CD14-positive monocyte (primary cell): ENCODE measurements at regions not wholly inside any gene's neighbourhood (a gene's known extent, or its start where the extent isn't known, plus 50 kb on each side); places are given as distances from the start of the nearest gene placed in this dataset.

Experiments
- DNase-seq, 3 donors: peaks; one replicate each; pipeline ENCODE4 v3.0.0-alpha.2; 2011 to 2022
- H2AFZ ChIP-seq: 2 replicates; pipeline ENCODE4 v1.6.0; 2012; ENCODE audit warnings: mild to moderate bottlenecking, low read depth, low read length, inconsistent platforms; ENCODE audit not compliant: insufficient read depth, poor library complexity, severe bottlenecking
- H3K27ac ChIP-seq, 2 donors: 1 replicate in 1 of 2; 2 replicates in 1 of 2; pipeline ENCODE4 v1.5.1; 2012 to 2013; ENCODE audit warnings: low read length in 2 of 2, control low read depth in 1 of 2, inconsistent platforms in 1 of 2, low read depth in 1 of 2, mild to moderate bottlenecking in 1 of 2
- H3K27me3 ChIP-seq, 2 donors: one replicate each; pipeline versions ENCODE4 v1.6.0 to v1.6.1; 2011 to 2013; ENCODE audit warnings: low read length in 2 of 2; ENCODE audit not compliant: control insufficient read depth in 2 of 2, insufficient read depth in 2 of 2
- H3K36me3 ChIP-seq, 2 donors: replicated peaks in 1 of 2; 1 replicate in 1 of 2; 2 replicates in 1 of 2; pipeline versions ENCODE4 v1.5.1 to v1.6.1; 2012 to 2013; ENCODE audit warnings: low read length in 2 of 2, control low read depth in 1 of 2, inconsistent platforms in 1 of 2, mild to moderate bottlenecking in 1 of 2; ENCODE audit not compliant: insufficient read depth in 2 of 2, control insufficient read depth in 1 of 2
- H3K4me1 ChIP-seq, 2 donors: 1 replicate in 1 of 2; 2 replicates in 1 of 2; pipeline versions ENCODE4 v1.5.1 to v1.6.1; 2012 to 2013; ENCODE audit warnings: low read length in 2 of 2, control low read depth in 1 of 2, inconsistent platforms in 1 of 2, mild to moderate bottlenecking in 1 of 2, moderate library complexity in 1 of 2; ENCODE audit not compliant: insufficient read depth in 2 of 2, control insufficient read depth in 1 of 2
- H3K4me2 ChIP-seq: replicated peaks from 2 replicates; pipeline ENCODE3; 2012; ENCODE audit warnings: low read length, moderate library complexity, mild to moderate bottlenecking; ENCODE audit not compliant: poor library complexity, severe bottlenecking; ENCODE audit errors: extremely low read depth
- H3K4me3 ChIP-seq, 3 experiments: fragments of 200-600 bp in 1 of 3; sonication (generic) in 1 of 3; replicated peaks in 1 of 3; 1 replicate in 2 of 3; 2 replicates in 1 of 3; pipeline ENCODE4 v1.5.1; 2011 to 2013; ENCODE audit warnings: low read length in 3 of 3, mild to moderate bottlenecking in 3 of 3, control low read depth in 2 of 3, low read depth in 2 of 3, inconsistent platforms in 1 of 3, moderate library complexity in 1 of 3
- H3K79me2 ChIP-seq: 2 replicates; pipeline ENCODE4 v1.6.0; 2012; ENCODE audit warnings: mild to moderate bottlenecking, control low read depth, inconsistent platforms, low read length, moderate library complexity; ENCODE audit not compliant: insufficient read depth
- H3K9ac ChIP-seq: 2 replicates; pipeline ENCODE4 v1.6.0; 2017; ENCODE audit warnings: low read length, mild to moderate bottlenecking; ENCODE audit not compliant: insufficient read depth, poor library complexity, severe bottlenecking
- H3K9me3 ChIP-seq, 2 donors: replicated peaks in 1 of 2; 1 replicate in 1 of 2; 2 replicates in 1 of 2; pipeline versions ENCODE4 v1.5.1 to v1.6.1; 2012 to 2013; ENCODE audit warnings: low read length in 2 of 2, control low read depth in 1 of 2; ENCODE audit not compliant: control insufficient read depth in 1 of 2, insufficient read depth in 1 of 2
- H4K20me1 ChIP-seq: 2 replicates; pipeline ENCODE4 v1.6.0; 2012; ENCODE audit warnings: mild to moderate bottlenecking, low read length, control low read depth, moderate library complexity; ENCODE audit not compliant: insufficient read depth
- H3K27ac Mint-ChIP-seq, 7 donors: one replicate each; pipeline ENCODE4 v1.8.0; 2020; ENCODE audit warnings: mild to moderate bottlenecking in 7 of 7, mixed read lengths in 7 of 7, moderate library complexity in 6 of 7, inconsistent platforms in 2 of 7
- H3K27me3 Mint-ChIP-seq, 3 donors: one replicate each; pipeline ENCODE4 v1.8.0; 2021 to 2022; ENCODE audit warnings: low read depth in 3 of 3, mild to moderate bottlenecking in 3 of 3, mixed read lengths in 3 of 3, moderate library complexity in 3 of 3, inconsistent platforms in 1 of 3
- H3K36me3 Mint-ChIP-seq, 2 donors: one replicate each; pipeline ENCODE4 v1.8.0; 2020; ENCODE audit warnings: mixed read lengths in 2 of 2, inconsistent platforms in 1 of 2, mild to moderate bottlenecking in 1 of 2
- H3K4me1 Mint-ChIP-seq: one replicate; pipeline ENCODE4 v1.8.0; 2020; ENCODE audit warnings: mild to moderate bottlenecking, mixed read lengths
- H3K4me3 Mint-ChIP-seq, 2 donors: one replicate each; pipeline ENCODE4 v1.8.0; 2020; ENCODE audit warnings: mild to moderate bottlenecking in 2 of 2, mixed read lengths in 2 of 2, moderate library complexity in 1 of 2
- H3K9me3 Mint-ChIP-seq, 7 donors: one replicate each; pipeline ENCODE4 v1.8.0; 2020 to 2022; ENCODE audit warnings: mixed read lengths in 7 of 7, mild to moderate bottlenecking in 6 of 7, moderate library complexity in 6 of 7, inconsistent platforms in 2 of 7
- CTCF ChIP-seq: fragments of 200-600 bp; IDR thresholded peaks from one replicate; pipeline ENCODE4 v1.8.0; 2022; ENCODE audit warnings: antibody characterized with exemption, mild to moderate bottlenecking
- WGBS: methylation state at CpG from one replicate; pipeline ENCODE4 v1.1.5; 2013; ENCODE audit warnings: missing lambda C conversion rate; ENCODE audit not compliant: insufficient coverage; 5-methylcytosine and 5-hydroxymethylcytosine counted together
- intact Hi-C, 2 donors: fragments of 100-400 bp; cut with micrococcal nuclease; formaldehyde crosslinking; loops; one replicate each; pipeline versions ENCODE4 v1.15.0 to v1.15.1; 2023

- Histone ChIP-seq H3K36me3 (no peaks in the 10 kb centered on the region), H3K9me3 (peaks cover 0 to 3% of the 10 kb centered on the region in 2 donors), H4K20me1 (no peaks in the 10 kb centered on the region), H2AFZ (no peak overlapping the region), H3K4me3 (no peak overlapping the region), H3K4me1 (no peaks in the 10 kb centered on the region), H3K27ac (no peak overlapping the region), H3K79me2 (no peaks in the 10 kb centered on the region), H3K9ac (no peak overlapping the region), H3K4me2 (no peak overlapping the region), H3K27me3 (no peaks in the 10 kb centered on the region)
- Mint-ChIP-seq H3K27ac (no peak overlapping the region), H3K36me3 (no peaks in the 10 kb centered on the region), H3K9me3 (peaks cover 0 to 6% (median 0%) of the 10 kb centered on the region in 7 donors), H3K4me3 (no peak overlapping the region), H3K27me3 (no peaks in the 10 kb centered on the region), H3K4me1 (no peaks in the 10 kb centered on the region)
- no peak for DNase-seq
- intact Hi-C loops = no loop called here
- no CpG with 5 or more reads among the region's 2 CpGs for WGBS
- no peak for TF ChIP-seq CTCF
Observed at GRCh38 chr11:81332276-81332675, 1401.4 kb downstream of the FAM181B start.

DNA sequence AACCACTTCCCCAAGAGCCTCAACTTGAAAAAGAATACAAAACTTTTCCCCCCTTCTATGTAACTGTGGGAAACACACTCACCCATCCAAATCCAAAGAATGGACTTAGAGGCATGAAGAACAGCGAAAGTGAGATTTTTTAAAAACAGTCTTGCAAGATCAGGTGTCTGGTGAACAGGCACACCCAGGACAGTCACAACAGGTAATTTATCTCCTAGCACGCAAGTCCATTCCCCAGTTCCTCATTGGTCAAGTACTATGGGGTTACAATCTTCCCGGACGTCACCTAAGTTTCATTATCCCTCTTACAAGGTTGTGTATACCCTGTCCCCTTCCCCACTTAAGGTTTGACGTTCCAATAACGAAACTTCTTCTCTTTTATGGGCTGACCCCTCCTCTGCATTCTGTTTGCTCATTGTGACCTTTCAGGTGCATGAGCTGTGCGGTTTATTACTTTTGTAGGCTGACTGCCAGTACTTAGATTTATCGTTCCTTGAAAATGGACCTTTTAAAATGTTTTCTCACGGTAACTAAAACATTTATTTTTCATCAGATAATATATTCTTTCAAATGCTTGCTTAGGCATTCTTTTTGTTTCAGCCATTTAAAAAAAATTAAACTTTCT is 1401.9 kb downstream of the FAM181B start:
- TF ChIP-seq CTCF = no peak
- Histone ChIP-seq H3K9ac (no peak overlapping the region), H3K27me3 (no peaks in the 10 kb centered on the region), H4K20me1 (no peaks in the 10 kb centered on the region), H3K4me1 (no peaks in the 10 kb centered on the region), H3K9me3 (peaks cover 0 to 3% of the 10 kb centered on the region in 2 donors), H3K27ac (no peak overlapping the region), H3K36me3 (no peaks in the 10 kb centered on the region), H3K4me2 (no peak overlapping the region), H2AFZ (no peak overlapping the region), H3K79me2 (no peaks in the 10 kb centered on the region), H3K4me3 (no peak overlapping the region)
- 90% methylated on average over 6 of the region's 9 CpGs for WGBS
- no peaks in the 10 kb centered on the region for H3K27me3 Mint-ChIP-seq
- H3K4me1 Mint-ChIP-seq = no peaks in the 10 kb centered on the region
- intact Hi-C loops = no loop called here
- DNase-seq = no peak
- peaks cover 0 to 7% (median 0%) of the 10 kb centered on the region in 7 donors for H3K9me3 Mint-ChIP-seq
- no peaks in the 10 kb centered on the region for H3K36me3 Mint-ChIP-seq
- no peak overlapping the region for H3K4me3 Mint-ChIP-seq
- H3K27ac Mint-ChIP-seq = no peak overlapping the region
